ENCODE measurements at regions not wholly inside any gene's neighbourhood (a gene's known extent, or its start where the extent isn't known, plus 50 kb on each side); places are given as distances from the start of the nearest gene placed in this dataset.
"Not testable (repeated sequence)": the region's sequence is repeated elsewhere in the genome, so short reads cannot be mapped to it uniquely, and the experiment has no call there.

- DNase-seq (ENCODE audit: low read depth in 2 of 2) = no peak
Observed at GRCh38 chr20:12577213-12577612, 431.6 kb upstream of the SPTLC3 start.

DNA sequence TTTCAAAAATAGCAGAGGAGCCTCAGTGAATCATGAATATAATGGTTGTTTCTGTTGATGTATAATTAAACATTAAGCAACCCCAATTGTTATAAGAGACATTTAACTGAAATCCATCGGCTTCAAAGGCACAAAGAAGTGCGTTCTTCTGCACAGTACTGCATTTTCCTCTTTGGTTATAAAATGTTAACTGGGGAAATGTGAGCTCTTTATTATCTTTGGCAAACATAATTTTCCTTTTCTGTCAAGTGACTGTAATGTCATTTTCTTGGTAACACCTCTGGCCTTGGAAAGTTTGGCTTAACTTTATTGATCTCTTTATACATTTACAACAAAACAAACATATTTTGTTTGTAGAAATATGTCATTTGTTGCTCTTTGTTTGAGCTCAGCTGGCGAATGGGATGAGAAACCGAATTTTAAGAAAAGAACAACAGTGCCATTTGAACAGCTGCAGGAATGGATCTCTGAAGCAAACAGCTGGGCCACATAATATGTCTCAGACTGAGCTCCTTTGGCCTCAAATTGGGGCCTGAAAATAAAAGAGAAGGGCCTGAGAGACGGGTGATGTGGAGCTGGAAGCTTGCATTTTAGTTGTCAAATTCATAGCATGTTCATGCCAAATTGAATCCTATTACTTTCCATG lies 427.0 kb upstream of the SPTLC3 start:
- DNase-seq (ENCODE audit: low read depth in 2 of 2) = no peak

GRCh38 chr20:12582710-12583109 lies 426.1 kb upstream of the SPTLC3 start:
- DNase-seq (ENCODE audit: low read depth in 2 of 2) = not testable (repeated sequence)

GRCh38 chr20:12591949-12592470 lies 416.8 kb upstream of the SPTLC3 start:
- DNase-seq (ENCODE audit: low read depth in 2 of 2) = no peak

DNA sequence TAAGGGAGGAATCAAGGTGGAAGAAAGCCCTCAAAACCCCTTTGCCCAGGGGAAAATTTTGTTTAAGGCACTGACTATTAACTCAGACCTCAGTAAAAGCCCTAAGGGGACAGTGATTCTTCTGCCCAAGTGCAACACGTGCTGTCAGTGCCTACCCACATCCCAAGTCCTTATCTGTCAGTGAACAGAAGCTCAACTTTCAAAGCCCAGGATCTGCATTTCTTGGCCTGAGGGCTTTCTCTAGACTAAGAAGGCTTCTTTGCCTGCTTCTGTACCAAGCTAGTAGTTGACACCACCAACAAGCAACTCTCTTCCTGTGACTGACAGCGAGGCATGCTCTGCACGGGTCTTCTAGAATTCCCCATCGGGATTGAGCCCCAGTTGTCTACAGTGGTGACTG lies 416.0 kb upstream of the SPTLC3 start:
- DNase-seq (ENCODE audit: low read depth in 2 of 2) = no peak

DNA sequence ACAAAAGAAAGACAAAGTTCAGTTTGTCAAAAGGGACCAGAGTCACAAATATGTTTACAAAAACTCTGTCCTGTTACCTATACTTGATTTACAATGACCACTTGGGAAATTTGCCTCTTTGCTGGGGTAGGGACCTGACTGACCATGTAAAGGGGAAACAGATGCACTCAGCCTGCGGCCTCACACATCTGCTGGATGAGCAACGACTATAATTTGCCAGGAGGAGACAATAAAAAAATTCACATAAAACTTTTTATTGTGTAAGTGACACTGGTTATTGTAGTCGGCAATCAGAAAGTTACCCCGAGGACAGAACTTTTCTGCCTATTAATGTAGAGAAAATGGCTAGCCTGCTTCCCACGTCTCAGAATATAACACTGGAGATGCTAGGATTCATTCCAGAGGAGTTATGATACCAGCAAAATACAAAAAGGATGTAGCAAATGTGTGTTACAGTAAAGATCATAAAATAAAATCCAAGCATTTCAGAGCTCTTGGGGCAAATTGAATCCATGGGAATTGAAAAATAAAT lies 415.4 kb upstream of the SPTLC3 start:
- DNase-seq (ENCODE audit: low read depth in 2 of 2) = no peak

GRCh38 chr20:12594410-12595088 lies 414.2 kb upstream of the SPTLC3 start:
- DNase-seq (ENCODE audit: low read depth in 2 of 2) = no peak

DNA sequence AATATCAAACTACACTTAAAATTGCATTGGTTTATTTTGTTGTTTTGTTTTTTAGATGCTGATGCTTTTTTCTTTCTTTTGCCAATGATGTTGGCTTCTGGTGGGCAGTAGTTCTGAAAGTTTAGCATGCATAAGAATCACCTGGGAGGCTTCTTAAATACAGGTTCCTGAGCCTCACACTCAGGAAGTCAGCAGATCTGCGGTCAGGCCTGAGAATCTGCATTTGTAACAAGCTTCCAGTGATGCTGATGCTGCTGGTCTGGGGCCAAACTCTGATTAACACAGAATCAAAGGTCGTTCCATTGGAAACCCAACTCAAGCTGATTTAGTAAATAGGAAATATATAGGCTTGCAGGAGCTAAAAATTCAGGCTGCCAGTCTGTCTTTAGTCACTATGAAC lies 412.9 kb upstream of the SPTLC3 start:
- no peak for DNase-seq (ENCODE audit: low read depth in 2 of 2)

- no peak for DNase-seq (ENCODE audit: low read depth in 2 of 2)
Observed at GRCh38 chr20:12596863-12597262, 411.9 kb upstream of the SPTLC3 start.

DNA sequence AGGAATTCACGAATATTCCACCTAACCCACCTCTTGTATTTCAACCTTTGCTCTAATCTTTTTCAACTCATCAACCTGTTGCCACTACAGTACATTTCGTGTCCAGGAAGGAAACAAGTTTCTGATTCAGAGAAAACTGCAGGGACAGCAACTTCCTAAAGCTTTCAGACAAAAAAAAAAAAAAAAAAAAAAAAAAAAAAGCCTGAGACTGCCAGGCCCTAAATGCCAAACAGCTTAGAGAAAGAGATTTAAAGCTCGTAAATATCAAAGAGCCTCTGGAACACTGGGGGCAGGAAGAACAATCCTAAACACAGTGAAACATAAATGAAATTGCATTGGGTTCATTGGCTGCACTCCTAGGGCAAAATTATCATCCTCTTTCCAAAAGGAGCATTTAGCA lies 411.2 kb upstream of the SPTLC3 start:
- no peak for DNase-seq (ENCODE audit: low read depth in 2 of 2)

GRCh38 chr20:12598894-12599293 lies 409.9 kb upstream of the SPTLC3 start:
- DNase-seq (ENCODE audit: low read depth in 2 of 2) = no peak

- no peak for DNase-seq (ENCODE audit: low read depth in 2 of 2)
Observed at GRCh38 chr20:12599494-12599893, 409.3 kb upstream of the SPTLC3 start.

DNA sequence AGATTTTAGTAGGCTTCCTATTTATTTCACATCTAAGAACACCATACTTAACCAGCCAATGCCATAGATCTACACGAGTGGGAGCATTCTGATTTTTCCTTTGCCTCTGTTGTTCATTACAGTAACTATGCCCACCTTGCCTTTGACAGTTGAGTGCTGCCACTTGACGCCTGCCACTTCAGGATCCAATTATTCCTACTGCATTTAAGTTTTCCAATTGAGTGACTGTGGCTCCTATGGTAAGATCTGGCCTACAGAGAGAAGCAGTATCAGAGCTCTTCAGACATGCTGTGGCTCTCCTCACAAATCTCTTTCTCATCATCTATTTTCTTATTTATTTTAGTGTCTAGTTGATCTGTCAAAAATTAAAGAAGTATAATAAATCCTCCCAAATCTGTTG lies 403.0 kb upstream of the SPTLC3 start:
- no peak for DNase-seq (ENCODE audit: low read depth in 2 of 2)

DNA sequence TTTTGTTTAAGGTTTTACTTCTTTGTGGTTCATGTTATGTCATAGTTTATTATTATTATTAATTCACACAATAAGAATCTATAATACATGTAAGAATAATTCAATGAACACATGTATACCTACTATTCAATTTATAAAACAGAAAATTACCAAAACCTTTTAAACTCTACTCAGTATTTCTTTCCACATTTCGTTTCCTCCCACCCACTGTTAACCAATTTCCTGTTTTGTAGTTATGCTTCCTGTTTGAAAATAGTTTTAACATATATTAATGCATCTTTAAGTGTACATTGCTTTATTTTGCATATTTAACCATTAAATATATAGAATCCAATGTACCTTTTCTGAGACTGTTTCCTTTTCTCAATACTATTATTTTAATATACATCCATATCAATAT lies 397.9 kb upstream of the SPTLC3 start:
- no peak for DNase-seq (ENCODE audit: low read depth in 2 of 2)

GRCh38 chr20:12614764-12615163 lies 394.0 kb upstream of the SPTLC3 start:
- no peak for DNase-seq (ENCODE audit: low read depth in 2 of 2)

DNA sequence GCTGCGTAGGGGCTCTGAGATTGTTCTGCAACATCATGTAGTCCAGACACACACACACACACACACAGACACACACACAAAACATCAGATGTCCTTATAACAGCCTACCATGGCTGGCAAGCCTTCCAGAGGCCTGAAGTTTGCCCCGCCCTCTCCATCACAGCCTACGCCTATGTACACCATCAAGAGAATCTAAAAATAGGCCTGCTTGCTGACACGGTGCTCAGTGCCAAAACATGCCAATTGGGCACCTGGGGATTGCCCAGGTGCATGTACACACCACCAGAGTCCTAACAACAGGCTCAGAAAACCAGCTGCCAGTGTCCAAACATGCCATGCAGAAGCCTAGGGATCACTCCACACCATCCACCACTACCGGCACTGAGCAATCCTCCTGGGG lies 391.7 kb upstream of the SPTLC3 start:
- DNase-seq (ENCODE audit: low read depth in 2 of 2) = no peak

- no peak for DNase-seq (ENCODE audit: low read depth in 2 of 2)
Observed at GRCh38 chr20:12623870-12624269, 384.9 kb upstream of the SPTLC3 start.

GRCh38 chr20:12627485-12627884 lies 381.3 kb upstream of the SPTLC3 start:
- no peak for DNase-seq (ENCODE audit: low read depth in 2 of 2)

GRCh38 chr20:12638633-12639312 lies 370.0 kb upstream of the SPTLC3 start:
- DNase-seq (ENCODE audit: low read depth in 2 of 2) = no peak

DNA sequence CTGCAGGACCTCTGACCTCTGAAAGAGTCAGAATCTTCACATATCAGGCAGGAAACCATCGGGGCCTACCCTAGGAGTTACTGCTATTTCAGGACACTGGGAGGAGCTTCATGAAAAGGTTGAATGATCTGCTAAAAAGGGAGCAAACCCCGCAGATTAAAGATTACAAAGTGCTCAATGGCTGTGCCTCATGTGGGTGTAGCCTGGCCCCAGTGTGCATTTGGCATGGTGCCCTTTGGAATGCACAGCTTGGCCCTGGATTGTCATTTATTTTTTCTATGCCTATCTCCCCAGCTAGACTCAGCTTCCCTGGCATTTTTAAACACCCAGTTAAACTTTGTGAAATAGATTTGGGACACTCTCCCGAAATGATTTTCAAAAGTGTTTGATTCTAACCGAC lies 368.5 kb upstream of the SPTLC3 start:
- DNase-seq (ENCODE audit: low read depth in 2 of 2) = no peak

- DNase-seq (ENCODE audit: low read depth in 2 of 2) = no peak
Observed at GRCh38 chr20:12641619-12642018, 367.2 kb upstream of the SPTLC3 start.

DNA sequence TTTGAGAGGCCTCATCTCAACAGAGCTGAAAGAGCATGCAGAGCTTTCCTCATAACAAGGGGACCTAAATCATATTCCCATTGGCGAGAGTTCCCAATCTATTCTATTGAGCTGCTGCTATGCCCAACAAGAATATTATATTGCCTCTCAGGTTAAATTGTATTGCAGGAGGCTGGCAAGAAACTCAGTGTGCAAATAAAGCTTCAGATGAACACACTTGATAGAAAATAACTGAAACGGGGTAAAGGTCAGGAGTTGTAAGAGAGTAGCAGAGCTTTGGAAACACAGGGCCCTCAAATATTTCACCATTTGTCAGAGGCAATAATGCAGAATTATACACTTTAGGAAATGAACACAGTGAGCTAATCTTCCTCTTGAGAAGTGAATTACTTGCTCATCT lies 364.3 kb upstream of the SPTLC3 start:
- DNase-seq (ENCODE audit: low read depth in 2 of 2) = no peak

GRCh38 chr20:12649234-12649633 lies 359.5 kb upstream of the SPTLC3 start:
- DNase-seq (ENCODE audit: low read depth in 2 of 2) = no peak
